CD1c-positive myeloid dendritic cell (primary cell): ENCODE measurements at regions not wholly inside any gene's neighbourhood (a gene's known extent, or its start where the extent isn't known, plus 50 kb on each side); places are given as distances from the start of the nearest gene placed in this dataset.
"Not testable (repeated sequence)": the region's sequence is repeated elsewhere in the genome, so short reads cannot be mapped to it uniquely, and the experiment has no call there.

Experiments
- DNase-seq: peaks from one replicate; pipeline ENCODE4 v3.0.0-alpha.2; 2016; ENCODE audit errors: extremely low spot score

- DNase-seq, result no peak
Measured at GRCh38 chr17:53058031-53058430, 764.7 kb upstream of the KIF2B start.

DNA sequence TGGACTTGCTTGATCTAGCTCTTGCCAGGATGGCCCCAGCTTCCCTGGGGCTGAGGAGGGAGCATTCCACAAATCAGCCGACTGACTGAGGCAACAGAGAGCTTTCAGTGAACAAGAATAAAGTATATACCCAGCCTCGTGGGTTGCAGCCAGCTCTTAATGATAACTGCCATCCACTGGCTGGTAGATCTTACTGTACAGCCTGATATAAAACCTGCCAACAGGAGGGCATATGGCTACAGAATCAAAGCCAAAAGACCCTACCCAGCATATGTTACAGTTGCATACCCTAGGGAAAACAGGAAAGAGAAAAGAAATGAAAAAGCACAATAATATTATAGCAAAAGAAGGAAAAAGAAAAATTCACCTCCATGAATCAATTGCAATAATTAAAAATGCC lies 775.9 kb upstream of the KIF2B start:
- no peak for DNase-seq

GRCh38 chr17:53039981-53040380 lies 782.7 kb upstream of the KIF2B start:
- no peak for DNase-seq

- no peak for DNase-seq
Measured at GRCh38 chr17:53033297-53033696, 789.4 kb upstream of the KIF2B start.

DNA sequence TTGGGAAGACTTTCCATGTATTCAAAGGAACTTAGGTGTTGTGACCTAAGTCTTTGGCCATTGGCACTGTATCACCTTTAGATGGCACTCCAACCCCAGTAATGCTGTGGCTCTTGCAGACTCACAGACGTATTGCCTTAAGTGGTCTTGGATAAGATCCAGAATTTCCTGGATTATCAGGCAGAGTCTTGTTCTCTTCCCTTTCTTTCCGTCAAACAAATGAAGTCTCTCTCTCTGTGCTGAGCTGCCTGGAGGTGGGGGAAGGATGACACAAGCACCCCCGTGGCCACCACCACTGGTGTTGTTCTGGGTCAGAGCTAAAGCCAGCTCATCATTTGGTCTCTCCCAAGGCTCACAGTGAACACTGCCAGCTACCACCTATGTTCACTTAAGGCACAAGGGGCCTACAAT lies 789.9 kb upstream of the KIF2B start:
- DNase-seq, result no peak

DNA sequence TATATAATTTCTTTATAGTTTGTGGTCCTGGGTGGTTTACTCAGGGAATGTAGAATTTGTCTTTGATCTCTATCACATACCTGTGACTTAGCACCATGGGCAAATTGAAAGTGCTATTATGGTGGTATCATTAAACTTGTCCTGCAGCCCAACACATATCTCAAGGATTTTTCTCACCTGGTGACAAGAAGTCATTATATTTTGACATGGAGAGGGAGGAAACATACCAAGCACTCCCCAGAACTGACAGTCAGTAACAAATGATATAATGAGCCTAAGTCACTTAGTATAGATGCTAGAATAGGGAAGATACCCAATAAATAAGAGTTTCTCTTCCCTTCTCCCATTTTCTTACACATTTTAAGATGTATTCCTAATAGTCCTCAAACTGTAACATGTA lies 805.5 kb upstream of the KIF2B start:
- no peak for DNase-seq

DNA sequence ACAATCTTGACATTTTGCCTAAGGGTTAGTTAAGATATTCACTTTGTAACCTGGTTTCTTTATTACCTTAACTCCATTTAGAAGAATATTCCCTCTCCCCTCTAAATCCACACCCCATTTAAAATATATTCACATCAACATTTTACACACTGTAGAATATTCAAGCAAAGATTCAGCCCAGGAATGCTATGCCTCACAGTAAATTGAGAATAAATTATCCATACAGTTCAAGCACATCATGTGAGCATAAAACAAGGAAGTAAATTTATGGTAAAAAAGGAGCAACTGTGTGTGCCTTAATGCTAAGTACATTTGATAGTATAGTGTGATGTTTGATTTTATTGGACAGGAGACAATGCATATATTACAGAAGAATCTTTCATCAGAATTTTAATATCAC lies 806.6 kb upstream of the KIF2B start:
- DNase-seq, result no peak

- no peak for DNase-seq
Measured at GRCh38 chr17:53012364-53012763, 810.4 kb upstream of the KIF2B start.

- no peak for DNase-seq
Measured at GRCh38 chr17:53006006-53006405, 816.7 kb upstream of the KIF2B start.

DNA sequence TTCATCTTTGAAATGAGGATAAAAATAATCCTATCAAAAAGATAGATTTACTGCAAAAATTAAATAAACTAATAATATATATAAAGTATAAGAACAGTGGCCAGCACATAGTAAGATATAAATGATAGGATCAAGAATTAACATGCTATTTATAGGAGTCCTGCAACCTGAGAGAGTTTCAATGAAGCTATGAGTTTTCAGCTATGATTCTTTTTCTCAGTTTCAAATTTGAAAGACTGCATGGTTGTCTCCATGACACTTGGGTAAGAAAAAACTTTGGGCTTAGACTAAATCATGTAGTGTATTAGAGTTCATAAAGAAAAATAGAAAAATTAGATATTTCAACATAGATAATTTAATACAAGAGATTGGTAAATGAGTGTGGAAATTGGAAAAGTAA lies 817.8 kb upstream of the KIF2B start:
- DNase-seq, result no peak

- DNase-seq, result no peak
Measured at GRCh38 chr17:52995881-52996280, 826.8 kb upstream of the KIF2B start.

DNA sequence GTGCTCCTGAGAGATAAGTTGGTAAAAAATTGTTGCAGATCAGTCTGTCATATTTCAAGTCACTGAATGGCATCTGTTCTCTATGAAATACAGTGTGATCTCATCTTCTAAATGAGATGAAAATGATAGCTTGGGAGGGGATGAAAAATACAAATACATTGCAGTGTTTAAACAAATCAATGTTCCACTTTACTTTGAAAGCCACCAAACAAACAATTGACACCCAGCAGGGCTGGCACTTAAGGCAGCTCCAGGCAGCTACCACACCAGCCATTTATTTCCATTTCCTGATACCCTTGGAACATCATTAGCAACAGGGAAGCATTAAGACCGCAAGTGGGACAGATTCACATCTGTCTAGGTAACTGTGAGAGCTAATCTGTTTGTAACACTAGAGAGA lies 827.6 kb upstream of the KIF2B start:
- no peak for DNase-seq

DNA sequence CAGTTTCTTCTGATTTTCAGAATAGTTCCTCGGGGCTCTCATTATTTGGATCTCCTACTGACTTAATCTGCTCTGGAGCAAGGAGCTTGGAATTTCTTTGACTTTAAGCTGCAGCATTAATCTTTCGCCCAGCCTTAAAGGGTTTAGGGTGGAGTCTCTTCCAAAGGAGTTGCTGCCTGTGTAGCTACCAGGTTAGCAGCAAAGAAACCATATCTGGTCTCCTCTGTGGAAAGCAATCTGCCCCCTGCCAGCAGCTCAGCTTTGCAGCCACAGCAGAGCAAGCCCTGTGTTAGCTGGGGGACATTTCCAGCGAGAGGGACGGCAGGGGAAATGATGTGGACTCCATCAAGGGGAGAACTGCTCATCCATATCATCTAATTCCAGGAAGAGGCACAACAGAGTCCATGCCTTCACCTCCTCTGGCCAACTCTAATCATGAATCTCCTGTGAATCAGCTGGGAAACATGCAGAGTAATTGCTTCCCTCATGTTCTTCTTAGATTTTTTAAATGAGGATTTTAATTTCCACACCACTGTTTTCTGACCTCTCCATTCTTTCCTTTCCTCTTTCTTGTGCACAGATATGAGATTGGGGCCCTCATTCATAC lies 827.6 kb upstream of the CA10 start:
- DNase-seq, result no peak

GRCh38 chr17:52982331-52982730 lies 823.8 kb upstream of the CA10 start:
- no peak for DNase-seq

DNA sequence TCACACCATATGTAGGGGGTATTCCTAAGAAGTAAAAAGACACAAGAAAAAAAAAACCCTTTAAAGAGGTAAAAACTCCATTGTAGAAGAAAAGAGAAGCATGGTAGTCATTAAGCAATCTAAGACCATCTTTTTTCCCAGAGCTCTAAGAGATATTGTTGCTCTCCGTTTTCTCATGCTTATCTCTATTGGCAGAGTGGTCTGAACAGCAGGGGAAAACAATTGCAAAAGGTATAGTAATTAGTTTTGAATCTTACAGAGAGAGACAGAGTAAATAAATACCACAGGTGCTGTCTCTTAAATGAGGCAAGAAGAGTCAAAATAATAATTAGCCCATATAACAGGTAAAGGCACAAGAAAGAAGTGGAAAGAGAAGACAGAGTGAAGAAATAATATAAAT lies 821.4 kb upstream of the CA10 start:
- DNase-seq, result no peak

DNA sequence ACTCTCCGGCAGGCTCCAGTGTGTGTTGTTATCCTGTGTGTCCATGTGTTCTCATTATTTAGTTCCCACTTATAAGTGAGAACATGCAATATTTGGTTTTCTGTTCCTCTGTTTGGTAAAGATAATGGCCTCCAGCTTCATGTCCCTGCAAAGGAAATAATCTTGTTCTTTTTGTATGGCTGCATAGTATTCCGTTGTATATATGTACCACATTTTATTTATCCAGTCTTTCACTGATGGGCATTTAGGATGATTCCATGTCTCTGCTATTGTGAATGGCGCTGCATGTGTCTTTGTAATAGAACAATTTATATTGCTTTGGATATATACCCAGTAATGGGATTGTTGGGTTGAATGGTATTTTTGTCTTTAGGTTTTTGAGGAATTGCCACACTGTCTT lies 807.3 kb upstream of the CA10 start:
- no peak for DNase-seq

DNA sequence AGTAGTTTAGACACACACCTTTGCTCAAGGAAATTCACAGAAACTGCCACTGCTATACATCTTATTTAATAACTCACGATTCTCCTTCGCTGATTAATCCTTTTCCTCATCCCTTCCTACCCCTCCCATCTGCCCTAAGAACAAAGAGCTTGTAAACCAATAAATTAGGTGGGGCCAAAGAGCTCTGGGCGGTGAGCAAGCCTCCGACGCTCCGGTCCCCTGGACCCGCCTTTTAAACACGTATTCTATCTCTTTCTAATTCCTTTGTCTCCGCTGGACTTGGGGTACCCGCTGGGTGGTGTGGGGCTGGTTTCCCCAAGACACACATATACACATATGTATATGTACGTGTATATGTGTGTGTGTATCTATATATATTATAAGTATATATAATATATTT lies 803.2 kb upstream of the CA10 start:
- not testable (repeated sequence) for DNase-seq

DNA sequence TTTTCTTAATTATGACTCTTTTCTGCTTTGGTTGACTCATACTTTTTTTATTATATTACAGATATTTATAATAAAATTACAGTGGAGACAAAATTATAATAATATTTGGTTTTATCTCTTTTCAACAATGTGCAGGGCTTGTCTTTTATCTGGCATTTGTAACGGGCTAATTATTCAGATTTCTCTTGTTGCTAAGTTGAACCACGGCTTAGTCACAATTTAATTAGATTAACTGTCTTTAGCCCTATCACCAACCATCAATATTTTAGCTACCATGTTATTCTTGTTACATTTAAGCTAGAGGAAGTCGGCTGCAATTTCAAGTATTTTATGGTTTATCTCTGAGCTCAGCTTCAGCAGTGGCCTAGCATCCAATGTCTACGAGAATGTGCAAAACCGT lies 798.9 kb upstream of the CA10 start:
- DNase-seq, result no peak

GRCh38 chr17:52947418-52947817 lies 788.9 kb upstream of the CA10 start:
- DNase-seq, result no peak

DNA sequence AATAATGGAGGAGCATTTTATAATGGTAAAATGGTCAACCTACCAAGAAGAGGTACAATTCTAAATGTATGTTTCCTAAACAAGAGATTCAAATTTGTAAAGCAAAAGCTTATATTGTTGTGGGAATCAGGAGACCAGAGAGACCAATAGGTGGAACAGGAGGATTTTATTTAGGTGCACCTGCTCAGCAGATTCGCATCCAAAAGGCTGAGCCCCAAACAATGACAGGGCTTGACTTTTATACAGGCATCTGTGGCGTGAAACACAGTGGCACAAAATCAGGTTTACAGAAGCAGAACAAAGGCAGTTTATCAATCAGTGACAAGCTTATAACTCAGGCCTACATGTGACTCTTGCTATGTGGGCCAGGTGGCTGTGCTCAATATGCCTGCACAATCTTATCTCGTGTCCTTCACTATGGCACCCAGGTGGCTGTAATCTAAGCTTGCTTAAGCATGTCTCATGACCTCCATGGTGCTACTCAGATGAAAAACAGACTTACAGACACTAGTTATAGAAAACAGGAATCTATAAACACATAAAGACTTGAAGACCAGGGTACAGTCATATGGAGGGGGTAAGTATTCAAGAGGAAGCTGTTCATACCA lies 780.2 kb upstream of the CA10 start:
- DNase-seq, result no peak

- no peak for DNase-seq
Measured at GRCh38 chr17:52930581-52930980, 772.1 kb upstream of the CA10 start.

DNA sequence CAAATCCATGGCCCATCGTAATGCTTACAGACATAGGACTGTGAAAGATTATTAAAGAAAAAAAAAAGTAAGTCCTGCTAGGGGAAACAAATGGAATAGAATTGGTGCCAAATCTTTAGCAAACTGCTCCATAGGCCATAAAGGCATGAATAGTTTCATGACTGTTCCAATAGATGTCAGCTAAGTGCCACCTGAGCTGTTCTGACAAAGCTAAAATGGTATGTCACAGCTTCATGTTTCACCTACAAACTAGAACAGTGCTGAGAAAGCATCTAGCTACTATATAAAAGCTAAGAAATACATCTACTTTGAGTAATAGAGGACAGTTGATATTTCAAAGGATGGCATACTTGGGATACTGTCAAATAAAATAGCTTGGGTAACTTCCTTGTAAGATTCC lies 771.6 kb upstream of the CA10 start:
- no peak for DNase-seq

DNA sequence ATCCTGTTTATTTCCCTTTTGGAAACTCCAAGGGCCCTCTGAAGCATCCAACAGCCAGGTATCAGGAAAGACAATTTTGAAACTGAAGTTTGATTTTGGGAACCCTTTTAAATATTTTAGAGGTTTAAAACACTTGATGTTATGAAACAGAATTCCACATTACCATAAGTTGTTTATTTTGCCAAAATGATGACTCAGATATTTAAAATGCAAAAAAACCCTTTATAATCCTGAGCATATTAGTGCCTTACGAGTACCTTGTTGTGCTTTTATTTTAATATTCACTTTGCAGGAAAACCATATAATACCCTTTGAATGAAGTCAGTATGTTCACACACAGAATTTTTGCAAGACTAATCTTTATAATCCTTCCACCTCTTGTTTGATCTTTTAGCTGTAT lies 765.1 kb upstream of the CA10 start:
- no peak for DNase-seq

DNA sequence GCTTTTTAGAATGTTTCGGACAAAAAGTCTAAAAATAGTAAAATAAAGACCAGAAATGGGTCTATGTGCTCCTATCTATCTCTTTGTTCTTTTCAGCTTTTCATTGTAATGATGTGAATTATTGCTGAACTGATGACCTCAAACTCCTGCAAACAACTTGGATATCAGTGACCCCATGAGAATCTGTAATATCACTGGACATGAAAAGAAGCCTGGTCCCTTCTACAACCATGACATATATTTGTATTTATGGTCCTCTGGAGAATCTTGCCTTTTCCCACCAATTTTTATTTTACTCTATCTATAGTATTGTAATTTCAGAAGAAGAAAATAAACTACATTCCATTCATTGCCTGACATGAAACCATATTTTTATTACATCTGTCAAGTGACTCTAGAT lies 740.7 kb upstream of the CA10 start:
- no peak for DNase-seq
